H9 (cell line): ENCODE measurements at regions not wholly inside any gene's neighbourhood (a gene's known extent, or its start where the extent isn't known, plus 50 kb on each side); places are given as distances from the start of the nearest gene placed in this dataset.

Source experiments
- DNase-seq: peaks from one replicate; pipeline ENCODE4 v3.0.0-alpha.2; 2017
- H2AFZ ChIP-seq: one replicate; pipeline ENCODE4 v1.6.1; 2013; ENCODE audit warnings: mild to moderate bottlenecking, low read length, control low read depth, moderate library complexity
- H2AK5ac ChIP-seq: 2 replicates; pipeline ENCODE4 v1.6.1; 2013; ENCODE audit warnings: low read length, control low read depth, mixed read lengths; ENCODE audit not compliant: insufficient read length
- H2BK120ac ChIP-seq: one replicate; pipeline ENCODE4 v1.6.1; 2013; ENCODE audit warnings: low read depth, mild to moderate bottlenecking, low read length, control low read depth, inconsistent platforms; ENCODE audit not compliant: poor library complexity, severe bottlenecking
- H2BK12ac ChIP-seq: 2 replicates; pipeline ENCODE4 v1.6.1; 2013; ENCODE audit warnings: low read length, control low read depth, mixed read lengths, low read depth; ENCODE audit not compliant: insufficient read length
- H2BK15ac ChIP-seq: 2 replicates; pipeline ENCODE4 v1.6.1; 2013; ENCODE audit warnings: low read depth, low read length, control low read depth
- H2BK20ac ChIP-seq: one replicate; pipeline ENCODE4 v1.6.1; 2013; ENCODE audit warnings: low read depth, mild to moderate bottlenecking, low read length, control low read depth, inconsistent platforms; ENCODE audit not compliant: poor library complexity, severe bottlenecking
- H2BK5ac ChIP-seq: 2 replicates; pipeline ENCODE4 v1.6.1; 2013; ENCODE audit warnings: low read length, control low read depth, mixed read lengths; ENCODE audit not compliant: insufficient read length
- H3K14ac ChIP-seq: 2 replicates; pipeline ENCODE4 v1.6.1; 2013; ENCODE audit warnings: low read length, control low read depth; ENCODE audit not compliant: insufficient read depth
- H3K18ac ChIP-seq: 2 replicates; pipeline ENCODE4 v1.6.1; 2013; ENCODE audit warnings: low read depth, mild to moderate bottlenecking, mixed read lengths, low read length, control low read depth; ENCODE audit not compliant: insufficient read length
- H3K23ac ChIP-seq: 2 replicates; pipeline ENCODE4 v1.6.1; 2013; ENCODE audit warnings: low read length, control low read depth, mixed read lengths, low read depth; ENCODE audit not compliant: insufficient read length
- H3K23me2 ChIP-seq: 2 replicates; pipeline ENCODE4 v1.6.1; 2013; ENCODE audit warnings: low read depth, mild to moderate bottlenecking, mixed read lengths, low read length, control low read depth; ENCODE audit not compliant: insufficient read length, poor library complexity, severe bottlenecking
- H3K27ac ChIP-seq: 2 replicates; pipeline ENCODE4 v1.5.1; 2013; ENCODE audit warnings: low read length, control low read depth, mixed read lengths, low read depth; ENCODE audit not compliant: insufficient read length
- H3K27me3 ChIP-seq: 2 replicates; pipeline ENCODE4 v1.6.1; 2013; ENCODE audit warnings: low read length, control low read depth, inconsistent platforms; ENCODE audit not compliant: insufficient read depth
- H3K4ac ChIP-seq: 2 replicates; pipeline ENCODE4 v1.6.1; 2013; ENCODE audit warnings: low read depth, mild to moderate bottlenecking, control low read depth, inconsistent platforms, low read length, moderate library complexity
- H3K4me1 ChIP-seq: 2 replicates; pipeline ENCODE4 v1.6.1; 2013; ENCODE audit warnings: low read length, control low read depth, inconsistent platforms; ENCODE audit not compliant: insufficient read depth
- H3K4me2 ChIP-seq: 2 replicates; pipeline ENCODE4 v1.6.1; 2013; ENCODE audit warnings: low read length, control low read depth, mixed read lengths; ENCODE audit not compliant: insufficient read length, insufficient read depth
- H3K56ac ChIP-seq: 2 replicates; pipeline ENCODE4 v1.6.1; 2013; ENCODE audit warnings: low read depth, mild to moderate bottlenecking, mixed read lengths, low read length, control low read depth; ENCODE audit not compliant: insufficient read length
- H3K79me1 ChIP-seq: 2 replicates; pipeline ENCODE4 v1.6.1; 2013; ENCODE audit warnings: low read depth, mild to moderate bottlenecking, moderate library complexity, low read length, control low read depth, inconsistent platforms; ENCODE audit not compliant: insufficient read depth, poor library complexity, severe bottlenecking
- H3K79me2 ChIP-seq: 2 replicates; pipeline ENCODE4 v1.6.1; 2013; ENCODE audit warnings: low read length, control low read depth, inconsistent platforms; ENCODE audit not compliant: insufficient read depth
- H3K9ac ChIP-seq: 2 replicates; pipeline ENCODE4 v1.6.1; 2013; ENCODE audit warnings: low read length, control low read depth, mixed read lengths; ENCODE audit not compliant: insufficient read length; ENCODE audit errors: extremely low read depth
- H3K9me3 ChIP-seq: one replicate; pipeline ENCODE4 v1.6.1; 2013; ENCODE audit warnings: low read depth, low read length, inconsistent platforms; ENCODE audit not compliant: control insufficient read depth
- H3T11ph ChIP-seq: one replicate; pipeline ENCODE4 v1.6.1; 2013; ENCODE audit warnings: mild to moderate bottlenecking, low read length, control low read depth, inconsistent platforms
- H4K20me1 ChIP-seq: one replicate; pipeline ENCODE4 v1.6.1; 2013; ENCODE audit not compliant: control insufficient read depth, insufficient read length, insufficient read depth
- H4K5ac ChIP-seq: 2 replicates; pipeline ENCODE4 v1.6.1; 2013; ENCODE audit warnings: low read depth, mild to moderate bottlenecking, mixed read lengths, low read length, control low read depth; ENCODE audit not compliant: insufficient read length
- H4K8ac ChIP-seq: replicated peaks from 2 replicates; pipeline ENCODE4 v1.6.1; 2013; ENCODE audit warnings: low read length, control low read depth, mixed read lengths, low read depth; ENCODE audit not compliant: insufficient read length
- H4K91ac ChIP-seq: 2 replicates; pipeline ENCODE4 v1.6.1; 2013; ENCODE audit warnings: low read depth, mild to moderate bottlenecking, moderate library complexity, mixed read lengths, low read length, control low read depth; ENCODE audit not compliant: insufficient read length
- H3K27ac Mint-ChIP-seq, 3 experiments: 2 replicates in 2 of 3; 3 replicates in 1 of 3; pipeline ENCODE4 v1.8.0; 2020 to 2021; ENCODE audit warnings: mixed read lengths in 3 of 3, mild to moderate bottlenecking in 1 of 3, moderate library complexity in 1 of 3
- H3K27me3 Mint-ChIP-seq: 2 replicates; pipeline ENCODE4 v1.8.0; 2021; ENCODE audit warnings: low read depth, mild to moderate bottlenecking, moderate library complexity, mixed read lengths
- H3K36me3 Mint-ChIP-seq, 3 experiments: 2 replicates in 2 of 3; 3 replicates in 1 of 3; pipeline ENCODE4 v1.8.0; 2020 to 2021; ENCODE audit warnings: low read depth in 3 of 3, mixed read lengths in 3 of 3; ENCODE audit not compliant: insufficient read depth in 1 of 3
- H3K4me1 Mint-ChIP-seq, 2 experiments: 2 replicates each; pipeline ENCODE4 v1.8.0; 2020; ENCODE audit warnings: mixed read lengths in 2 of 2
- H3K4me3 Mint-ChIP-seq, 2 experiments: 2 replicates in 1 of 2; 3 replicates in 1 of 2; pipeline ENCODE4 v1.8.0; 2020 to 2021; ENCODE audit warnings: mild to moderate bottlenecking in 2 of 2, mixed read lengths in 2 of 2, moderate library complexity in 1 of 2
- H3K9me3 Mint-ChIP-seq, 2 experiments: 2 replicates in 1 of 2; 3 replicates in 1 of 2; pipeline ENCODE4 v1.8.0; 2020; ENCODE audit warnings: mild to moderate bottlenecking in 2 of 2, mixed read lengths in 2 of 2, moderate library complexity in 1 of 2
- WGBS: extraction: QIAGEN DNeasy Blood & Tissue Kit; methylation state at CpG from one replicate; pipeline ENCODE4 v1.1.7; 2013; ENCODE audit warnings: missing lambda C conversion rate, low lambda C conversion rate, mixed read lengths; ENCODE audit not compliant: insufficient read length; ENCODE audit errors: extremely low coverage; 5-methylcytosine and 5-hydroxymethylcytosine counted together
- TF ChIP-seq, protein P1 (sequence below): fragments of 200-600 bp; sonication (generic); conservative IDR thresholded peaks from 3 replicates; pipeline ENCODE4 v1.8.0; 2021; ENCODE audit warnings: antibody characterized with exemption, mild to moderate bottlenecking

DNA sequence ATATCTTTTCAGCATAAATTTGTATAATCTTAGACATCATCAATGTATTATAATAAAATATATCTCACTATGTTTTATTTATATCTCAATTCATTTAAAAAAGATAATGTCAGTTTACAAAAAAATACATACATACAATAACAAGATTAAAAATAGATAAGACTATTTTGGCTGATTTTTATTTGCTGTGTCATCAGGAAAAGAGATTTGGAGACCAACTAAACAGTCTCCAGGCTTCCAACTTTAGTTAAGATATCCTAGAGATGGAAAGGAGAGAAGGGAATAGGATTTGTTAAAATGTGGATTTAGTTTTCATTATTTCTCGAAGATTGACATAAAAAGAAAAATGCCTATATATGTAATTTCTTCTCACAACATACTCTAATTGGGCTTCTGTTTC, 433.8 kb upstream of the TOM1L1 start:
- Histone ChIP-seq H3K9me3 (no peaks in the 10 kb centered on the region), H3K14ac (no peak overlapping the region), H3K27me3 (no peaks in the 10 kb centered on the region), H4K20me1 (no peaks in the 10 kb centered on the region), H2AFZ (no peak overlapping the region), H3K23me2 (no peaks in the 10 kb centered on the region), H3T11ph (no peak overlapping the region), H3K23ac (no peak overlapping the region), H2BK20ac (no peak overlapping the region), H4K5ac (no peak overlapping the region), H2BK120ac (no peak overlapping the region), H3K9ac (no peak overlapping the region), H3K79me2 (no peaks in the 10 kb centered on the region), H2AK5ac (no peak overlapping the region), H2BK12ac (no peak overlapping the region), H3K4me1 (no peaks in the 10 kb centered on the region), H3K18ac (no peak overlapping the region), H4K91ac (no peak overlapping the region), H3K4ac (no peak overlapping the region), H3K27ac (no peak overlapping the region), H3K4me2 (no peak overlapping the region), H4K8ac (no peak overlapping the region), H2BK5ac (no peak overlapping the region), H3K79me1 (no peaks in the 10 kb centered on the region), H3K56ac (no peak overlapping the region), H2BK15ac (no peak overlapping the region)
- no CpG with 5 or more reads among the region's 1 CpG for WGBS
- Mint-ChIP-seq H3K36me3 (peaks cover 4 to 19% (median 12%) of the 10 kb centered on the region in 3 experiments), H3K4me3 (no peak overlapping the region), H3K27me3 (no peaks in the 10 kb centered on the region), H3K9me3 (peaks cover 20 to 32% of the 10 kb centered on the region in 2 experiments), H3K4me1 (peaks cover 8 to 9% of the 10 kb centered on the region in 2 experiments; a peak in 3 of 4 replicates), H3K27ac (no peak overlapping the region)
- TF ChIP-seq, protein P1, sequence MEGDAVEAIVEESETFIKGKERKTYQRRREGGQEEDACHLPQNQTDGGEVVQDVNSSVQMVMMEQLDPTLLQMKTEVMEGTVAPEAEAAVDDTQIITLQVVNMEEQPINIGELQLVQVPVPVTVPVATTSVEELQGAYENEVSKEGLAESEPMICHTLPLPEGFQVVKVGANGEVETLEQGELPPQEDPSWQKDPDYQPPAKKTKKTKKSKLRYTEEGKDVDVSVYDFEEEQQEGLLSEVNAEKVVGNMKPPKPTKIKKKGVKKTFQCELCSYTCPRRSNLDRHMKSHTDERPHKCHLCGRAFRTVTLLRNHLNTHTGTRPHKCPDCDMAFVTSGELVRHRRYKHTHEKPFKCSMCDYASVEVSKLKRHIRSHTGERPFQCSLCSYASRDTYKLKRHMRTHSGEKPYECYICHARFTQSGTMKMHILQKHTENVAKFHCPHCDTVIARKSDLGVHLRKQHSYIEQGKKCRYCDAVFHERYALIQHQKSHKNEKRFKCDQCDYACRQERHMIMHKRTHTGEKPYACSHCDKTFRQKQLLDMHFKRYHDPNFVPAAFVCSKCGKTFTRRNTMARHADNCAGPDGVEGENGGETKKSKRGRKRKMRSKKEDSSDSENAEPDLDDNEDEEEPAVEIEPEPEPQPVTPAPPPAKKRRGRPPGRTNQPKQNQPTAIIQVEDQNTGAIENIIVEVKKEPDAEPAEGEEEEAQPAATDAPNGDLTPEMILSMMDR, result no peak
- no peak for DNase-seq
